Chondrocyte (in vitro differentiated cells): ENCODE measurements at regions not wholly inside any gene's neighbourhood (a gene's known extent, or its start where the extent isn't known, plus 50 kb on each side); places are given as distances from the start of the nearest gene placed in this dataset.

Source experiments
- DNase-seq: peaks from one replicate; pipeline ENCODE4 v3.0.0; 2021; ENCODE audit warnings: mixed read lengths, low spot score
- H3K27ac Mint-ChIP-seq: one replicate; pipeline ENCODE4 v1.8.0; 2021; ENCODE audit warnings: mild to moderate bottlenecking, moderate library complexity, mixed read lengths; ENCODE audit not compliant: unreplicated experiment
- H3K27me3 Mint-ChIP-seq: 2 replicates; pipeline ENCODE4 v1.8.0; 2021; ENCODE audit warnings: low read depth, mixed read lengths
- H3K36me3 Mint-ChIP-seq: 2 replicates; pipeline ENCODE4 v1.8.0; 2021; ENCODE audit warnings: low read depth, mixed read lengths
- H3K4me1 Mint-ChIP-seq: 2 replicates; pipeline ENCODE4 v1.8.0; 2021; ENCODE audit warnings: low read depth, mild to moderate bottlenecking, mixed read lengths
- H3K4me3 Mint-ChIP-seq: one replicate; pipeline ENCODE4 v1.8.0; 2021; ENCODE audit warnings: mild to moderate bottlenecking, moderate library complexity, mixed read lengths; ENCODE audit not compliant: unreplicated experiment
- H3K9me3 Mint-ChIP-seq: 2 replicates; pipeline ENCODE4 v1.8.0; 2021; ENCODE audit warnings: low read depth, mixed read lengths
- TF ChIP-seq, protein P1 (sequence below): fragments of 200-600 bp; sonication (generic); IDR thresholded peaks from 2 replicates; pipeline ENCODE4 v1.5.0; 2021; ENCODE audit warnings: antibody characterized with exemption, mild to moderate bottlenecking, moderate library complexity

GRCh38 chr13:91199866-91200265 lies 147.6 kb upstream of the MIR17HG start:
- H3K9me3 Mint-ChIP-seq = no peaks in the 10 kb centered on the region
- no peak for DNase-seq
- TF ChIP-seq, protein P1, sequence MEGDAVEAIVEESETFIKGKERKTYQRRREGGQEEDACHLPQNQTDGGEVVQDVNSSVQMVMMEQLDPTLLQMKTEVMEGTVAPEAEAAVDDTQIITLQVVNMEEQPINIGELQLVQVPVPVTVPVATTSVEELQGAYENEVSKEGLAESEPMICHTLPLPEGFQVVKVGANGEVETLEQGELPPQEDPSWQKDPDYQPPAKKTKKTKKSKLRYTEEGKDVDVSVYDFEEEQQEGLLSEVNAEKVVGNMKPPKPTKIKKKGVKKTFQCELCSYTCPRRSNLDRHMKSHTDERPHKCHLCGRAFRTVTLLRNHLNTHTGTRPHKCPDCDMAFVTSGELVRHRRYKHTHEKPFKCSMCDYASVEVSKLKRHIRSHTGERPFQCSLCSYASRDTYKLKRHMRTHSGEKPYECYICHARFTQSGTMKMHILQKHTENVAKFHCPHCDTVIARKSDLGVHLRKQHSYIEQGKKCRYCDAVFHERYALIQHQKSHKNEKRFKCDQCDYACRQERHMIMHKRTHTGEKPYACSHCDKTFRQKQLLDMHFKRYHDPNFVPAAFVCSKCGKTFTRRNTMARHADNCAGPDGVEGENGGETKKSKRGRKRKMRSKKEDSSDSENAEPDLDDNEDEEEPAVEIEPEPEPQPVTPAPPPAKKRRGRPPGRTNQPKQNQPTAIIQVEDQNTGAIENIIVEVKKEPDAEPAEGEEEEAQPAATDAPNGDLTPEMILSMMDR = no peak
- no peak overlapping the region for H3K27ac Mint-ChIP-seq
- H3K4me1 Mint-ChIP-seq = no peaks in the 10 kb centered on the region
- H3K36me3 Mint-ChIP-seq = no peaks in the 10 kb centered on the region
- H3K27me3 Mint-ChIP-seq = no peaks in the 10 kb centered on the region
- H3K4me3 Mint-ChIP-seq = no peak overlapping the region

DNA sequence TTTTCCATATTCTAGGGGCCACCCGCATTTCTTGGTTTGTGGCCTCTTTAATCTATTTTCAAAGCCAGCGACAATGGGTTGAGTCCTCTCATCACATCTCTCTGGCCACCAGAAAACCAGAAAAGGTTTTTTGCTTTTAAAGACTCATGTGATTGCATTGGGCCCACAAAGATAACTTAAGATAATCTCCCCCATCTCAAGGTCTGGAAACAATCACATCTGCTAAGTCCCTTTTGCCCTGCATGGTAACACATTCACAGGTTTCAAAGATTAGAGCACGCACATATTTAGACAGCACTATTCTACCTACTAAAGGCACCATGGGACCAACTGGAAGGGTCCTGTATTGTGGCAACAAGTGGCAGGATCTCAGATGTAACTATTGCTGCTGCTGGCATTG lies 147.0 kb upstream of the MIR17HG start:
- Mint-ChIP-seq H3K27ac (no peak overlapping the region), H3K4me3 (no peak overlapping the region), H3K9me3 (no peaks in the 10 kb centered on the region), H3K36me3 (no peaks in the 10 kb centered on the region), H3K4me1 (no peaks in the 10 kb centered on the region), H3K27me3 (no peaks in the 10 kb centered on the region)
- DNase-seq = no peak
- TF ChIP-seq, protein P1 = no peak

DNA sequence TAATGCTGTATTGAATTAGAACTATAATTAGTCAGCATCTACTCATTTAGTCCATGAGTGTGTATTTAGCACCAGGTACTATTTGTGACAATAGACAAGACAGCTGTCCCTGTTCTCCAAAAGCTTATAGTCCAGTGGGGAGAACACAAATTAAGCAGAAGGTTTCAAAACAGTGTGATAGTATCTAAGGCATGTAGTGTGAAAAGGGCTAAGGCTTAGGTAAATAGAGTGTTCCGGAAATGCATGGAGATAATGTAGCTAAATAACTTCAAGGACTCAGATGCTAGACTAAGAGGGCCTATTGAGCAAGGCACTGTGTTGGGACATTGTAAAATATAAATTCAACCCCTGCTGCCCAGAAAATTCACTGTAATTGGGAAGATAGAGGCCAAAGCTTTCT lies 144.1 kb upstream of the MIR17HG start:
- H3K9me3 Mint-ChIP-seq = no peaks in the 10 kb centered on the region
- no peak overlapping the region for H3K4me3 Mint-ChIP-seq
- H3K4me1 Mint-ChIP-seq = no peaks in the 10 kb centered on the region
- no peak overlapping the region for H3K27ac Mint-ChIP-seq
- H3K36me3 Mint-ChIP-seq = no peaks in the 10 kb centered on the region
- TF ChIP-seq, protein P1 = no peak
- H3K27me3 Mint-ChIP-seq = no peaks in the 10 kb centered on the region
- DNase-seq = no peak

GRCh38 chr13:91207261-91207660 lies 140.2 kb upstream of the MIR17HG start:
- DNase-seq = no peak
- Mint-ChIP-seq H3K4me3 (no peak overlapping the region), H3K27ac (no peak overlapping the region), H3K36me3 (peaks cover 5% of the 10 kb centered on the region), H3K9me3 (peaks cover 7% of the 10 kb centered on the region), H3K4me1 (peaks cover 4% of the 10 kb centered on the region), H3K27me3 (no peaks in the 10 kb centered on the region)
- TF ChIP-seq, protein P1 = no peak

DNA sequence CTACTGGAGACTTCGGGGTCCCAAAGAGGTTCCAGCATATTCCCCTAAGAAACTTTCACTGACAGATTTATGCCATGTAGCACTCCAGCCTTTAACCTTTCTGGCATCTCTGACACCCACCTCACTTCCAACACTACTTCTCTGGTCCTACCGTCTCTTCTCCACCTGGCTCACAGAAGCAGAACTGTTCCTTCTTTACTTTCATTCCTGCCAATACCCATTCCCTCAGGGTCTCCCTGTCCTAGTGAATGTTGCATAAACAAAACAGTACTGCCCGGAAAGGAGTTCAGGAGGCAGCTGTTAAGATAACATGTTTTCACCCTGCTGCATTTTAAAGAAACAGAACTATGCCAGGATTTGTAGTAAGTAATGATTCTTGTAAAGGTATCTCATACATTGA lies 136.0 kb upstream of the MIR17HG start:
- H3K4me3 Mint-ChIP-seq = no peak overlapping the region
- no peak overlapping the region for H3K27ac Mint-ChIP-seq
- peaks cover 10% of the 10 kb centered on the region for H3K4me1 Mint-ChIP-seq
- H3K9me3 Mint-ChIP-seq = peaks cover 12% of the 10 kb centered on the region
- TF ChIP-seq, protein P1 = no peak
- peaks cover 5% of the 10 kb centered on the region for H3K36me3 Mint-ChIP-seq
- H3K27me3 Mint-ChIP-seq = no peaks in the 10 kb centered on the region
- no peak for DNase-seq
